Neural cell (in vitro differentiated cells): ENCODE measurements at regions not wholly inside any gene's neighbourhood (a gene's known extent, or its start where the extent isn't known, plus 50 kb on each side); places are given as distances from the start of the nearest gene placed in this dataset.

Experiments
- CTCF ChIP-seq: fragments of 450-650 bp; IDR thresholded peaks from 2 replicates; pipeline ENCODE4 v1.5.1; 2014; ENCODE audit warnings: antibody characterized with exemption, mild to moderate bottlenecking, moderate library complexity; ENCODE audit not compliant: poor library complexity, severe bottlenecking
- EP300 ChIP-seq: fragments of 450-650 bp; conservative IDR thresholded peaks from 2 replicates; pipeline ENCODE4 v1.6.1; 2014; ENCODE audit warnings: antibody characterized with exemption, mild to moderate bottlenecking, moderate library complexity; ENCODE audit not compliant: poor library complexity, severe bottlenecking
- POLR2AphosphoS5 ChIP-seq: IDR thresholded peaks from 2 replicates; pipeline ENCODE4 v1.6.1; 2012
- RAD21 ChIP-seq: fragments of 450-650 bp; conservative IDR thresholded peaks from 2 replicates; pipeline ENCODE4 v1.6.1; 2014; ENCODE audit warnings: antibody characterized with exemption, mild to moderate bottlenecking, moderate library complexity
- REST ChIP-seq: IDR thresholded peaks from 2 replicates; pipeline ENCODE4 v1.6.1; 2012; ENCODE audit warnings: borderline replicate concordance
- TAF1 ChIP-seq: IDR thresholded peaks from 2 replicates; pipeline ENCODE4 v1.6.1; 2012; ENCODE audit warnings: low read depth

GRCh38 chr2:66013456-66013855 is 421.5 kb upstream of the MEIS1 start:
- no peak for TF ChIP-seq CTCF
- no peak for TF ChIP-seq RAD21
- no peak for TF ChIP-seq POLR2AphosphoS5
- no peak for TF ChIP-seq TAF1
- TF ChIP-seq REST = no peak
- TF ChIP-seq EP300 = no peak
